Lower lobe of right lung (tissue), 2 donors: ENCODE measurements at regions not wholly inside any gene's neighbourhood (a gene's known extent, or its start where the extent isn't known, plus 50 kb on each side); places are given as distances from the start of the nearest gene placed in this dataset.
"Not testable (repeated sequence)": the region's sequence is repeated elsewhere in the genome, so short reads cannot be mapped to it uniquely, and the experiment has no call there.

ENCODE experiments used
- ATAC-seq, 2 donors: fragments of 200-7000 bp; cut with Tn5 transposase; one replicate each; pipeline ENCODE4 v1.9.1; 2020 to 2022; ENCODE audit warnings: mild to moderate bottlenecking in 2 of 2, moderate library complexity in 2 of 2
- DNase-seq: peaks from one replicate; pipeline ENCODE4 v3.0.0-alpha.2; 2020
- H3K27ac ChIP-seq: fragments of 200-600 bp; one replicate; pipeline ENCODE4 v1.8.0; 2022
- H3K27me3 ChIP-seq: fragments of 200-600 bp; one replicate; pipeline ENCODE4 v1.8.0; 2022; ENCODE audit warnings: low read depth
- H3K36me3 ChIP-seq: fragments of 200-600 bp; one replicate; pipeline ENCODE4 v1.8.0; 2022; ENCODE audit warnings: mild to moderate bottlenecking
- H3K4me1 ChIP-seq: fragments of 200-600 bp; one replicate; pipeline ENCODE4 v1.8.0; 2022
- H3K4me3 ChIP-seq: fragments of 200-600 bp; one replicate; pipeline ENCODE4 v1.8.0; 2022; ENCODE audit warnings: mild to moderate bottlenecking
- H3K9me3 ChIP-seq: fragments of 200-600 bp; one replicate; pipeline ENCODE4 v1.8.0; 2022
- CTCF ChIP-seq: fragments of 200-600 bp; IDR thresholded peaks from one replicate; pipeline ENCODE4 v1.8.0; 2022; ENCODE audit warnings: antibody characterized with exemption, mild to moderate bottlenecking
- intact Hi-C: fragments of 100-400 bp; cut with DNase I; formaldehyde crosslinking; loops from one replicate; pipeline ENCODE4 v1.11.0; 2022
- donor health status: DM: no; HTN: yes; CAD: no; lungs with severe emphysema.

- intact Hi-C loops = no loop called here
- Histone ChIP-seq H3K36me3 (no peaks in the 10 kb centered on the region), H3K27ac (no peak overlapping the region), H3K4me3 (no peak overlapping the region), H3K9me3 (no peaks in the 10 kb centered on the region), H3K27me3 (no peaks in the 10 kb centered on the region), H3K4me1 (no peaks in the 10 kb centered on the region)
- ATAC-seq (no peak), DNase-seq (no peak)
- TF ChIP-seq CTCF = no peak
Observed at GRCh38 chrX:139332441-139332840, 198.1 kb upstream of the F9 start.

- Histone ChIP-seq H3K4me3 (no peak overlapping the region), H3K27me3 (no peaks in the 10 kb centered on the region), H3K9me3 (no peaks in the 10 kb centered on the region), H3K4me1 (no peaks in the 10 kb centered on the region), H3K27ac (no peak overlapping the region), H3K36me3 (no peaks in the 10 kb centered on the region)
- ATAC-seq (no peak), DNase-seq (no peak)
- TF ChIP-seq CTCF = no peak
- intact Hi-C loops = no loop called here
Observed at GRCh38 chrX:139327355-139327754, 203.2 kb upstream of the F9 start.

- Histone ChIP-seq H3K27me3 (no peaks in the 10 kb centered on the region), H3K9me3 (no peaks in the 10 kb centered on the region), H3K27ac (no peak overlapping the region), H3K4me1 (no peaks in the 10 kb centered on the region), H3K36me3 (no peaks in the 10 kb centered on the region), H3K4me3 (no peak overlapping the region)
- ATAC-seq = peak; percentile 53 to 54
- DNase-seq = no peak
- intact Hi-C loops = no loop called here
- TF ChIP-seq CTCF = no peak
Observed at GRCh38 chrX:139324756-139325155, 205.8 kb upstream of the F9 start.

GRCh38 chrX:139320661-139321354, 209.7 kb upstream of the F9 start:
- ATAC-seq, DNase-seq, H3K36me3 ChIP-seq, H3K27me3 ChIP-seq, H3K27ac ChIP-seq, intact Hi-C loops, H3K9me3 ChIP-seq, H3K4me3 ChIP-seq, H3K4me1 ChIP-seq: not testable (repeated sequence)

- DNase-seq, H3K9me3 ChIP-seq, H3K27me3 ChIP-seq, H3K36me3 ChIP-seq, ATAC-seq, H3K27ac ChIP-seq, H3K4me3 ChIP-seq, intact Hi-C loops, H3K4me1 ChIP-seq: not testable (repeated sequence)
Observed at GRCh38 chrX:139306675-139307074, 223.9 kb upstream of the F9 start.

- Histone ChIP-seq H3K4me3 (no peak overlapping the region), H3K27ac (no peak overlapping the region), H3K36me3 (no peaks in the 10 kb centered on the region), H3K9me3 (no peaks in the 10 kb centered on the region), H3K4me1 (no peaks in the 10 kb centered on the region), H3K27me3 (no peaks in the 10 kb centered on the region)
- intact Hi-C loops = no loop called here
- DNase-seq (no peak), ATAC-seq (no peak)
- no peak for TF ChIP-seq CTCF
Observed at GRCh38 chrX:139304471-139304870, 226.1 kb upstream of the F9 start.
